HUES6 (cell line): ENCODE measurements at regions not wholly inside any gene's neighbourhood (a gene's known extent, or its start where the extent isn't known, plus 50 kb on each side); places are given as distances from the start of the nearest gene placed in this dataset.

ENCODE experiments used
- H3K27ac ChIP-seq: 2 replicates; pipeline ENCODE4 v1.7.0; 2013; ENCODE audit warnings: low read depth, mild to moderate bottlenecking, low read length, inconsistent platforms
- H3K27me3 ChIP-seq: 2 replicates; pipeline ENCODE4 v1.6.1; 2013; ENCODE audit warnings: low read length; ENCODE audit not compliant: control insufficient read depth, insufficient read depth
- H3K36me3 ChIP-seq: 2 replicates; pipeline ENCODE4 v1.6.1; 2013; ENCODE audit warnings: low read length; ENCODE audit not compliant: control insufficient read depth, insufficient read depth
- H3K4me1 ChIP-seq: 2 replicates; pipeline ENCODE4 v1.6.1; 2013; ENCODE audit warnings: low read length; ENCODE audit not compliant: control insufficient read depth, insufficient read depth
- H3K4me3 ChIP-seq: 2 replicates; pipeline ENCODE4 v1.5.1; 2013; ENCODE audit warnings: low read depth, low read length
- H3K9ac ChIP-seq: one replicate; pipeline ENCODE4 v1.6.1; 2013; ENCODE audit warnings: mild to moderate bottlenecking, low read length
- H3K9me3 ChIP-seq: 2 replicates; pipeline ENCODE4 v1.6.1; 2013; ENCODE audit warnings: low read depth, low read length; ENCODE audit not compliant: control insufficient read depth, insufficient read depth

GRCh38 chr3:28915741-28916500, 364.9 kb upstream of the RBMS3 start:
- H3K9ac ChIP-seq, result no peak overlapping the region
- no peak overlapping the region for H3K27ac ChIP-seq
- H3K36me3 ChIP-seq, result no peaks in the 10 kb centered on the region
- no peak overlapping the region for H3K4me3 ChIP-seq
- H3K27me3 ChIP-seq, result no peaks in the 10 kb centered on the region
- H3K9me3 ChIP-seq, result no peaks in the 10 kb centered on the region
- peaks cover 5% of the 10 kb centered on the region; the same call in 1 of the 2 replicates for H3K4me1 ChIP-seq

GRCh38 chr3:28916713-28917499, 364.0 kb upstream of the RBMS3 start:
- H3K4me1 ChIP-seq, result peaks cover 5% of the 10 kb centered on the region; the same call in 1 of the 2 replicates
- H3K9me3 ChIP-seq, result no peaks in the 10 kb centered on the region
- no peak overlapping the region for H3K27ac ChIP-seq
- no peaks in the 10 kb centered on the region for H3K27me3 ChIP-seq
- no peak overlapping the region for H3K4me3 ChIP-seq
- no peaks in the 10 kb centered on the region for H3K36me3 ChIP-seq
- H3K9ac ChIP-seq, result no peak overlapping the region

- H3K27me3 ChIP-seq, result no peaks in the 10 kb centered on the region
Observed at GRCh38 chr3:28917895-28918475, 362.9 kb upstream of the RBMS3 start.

GRCh38 chr3:28922376-28922775, 358.5 kb upstream of the RBMS3 start:
- no peaks in the 10 kb centered on the region for H3K4me1 ChIP-seq

More at GRCh38 chr3:28917895-28918475, 362.9 kb upstream of the RBMS3 start:
- H3K4me3 ChIP-seq, result no peak overlapping the region
- no peaks in the 10 kb centered on the region for H3K9me3 ChIP-seq
- no peak overlapping the region for H3K27ac ChIP-seq
- H3K36me3 ChIP-seq, result no peaks in the 10 kb centered on the region
- peaks cover 5% of the 10 kb centered on the region; the same call in 1 of the 2 replicates for H3K4me1 ChIP-seq
- H3K9ac ChIP-seq, result no peak overlapping the region

GRCh38 chr3:28923994-28924393, 356.9 kb upstream of the RBMS3 start:
- Histone ChIP-seq H3K9ac (no peak overlapping the region), H3K27ac (no peak overlapping the region), H3K4me3 (no peak overlapping the region), H3K9me3 (no peaks in the 10 kb centered on the region), H3K36me3 (no peaks in the 10 kb centered on the region), H3K27me3 (no peaks in the 10 kb centered on the region), H3K4me1 (no peaks in the 10 kb centered on the region)

More at GRCh38 chr3:28922376-28922775, 358.5 kb upstream of the RBMS3 start:
- H3K9ac ChIP-seq, result no peak overlapping the region
- no peaks in the 10 kb centered on the region for H3K9me3 ChIP-seq
- H3K27ac ChIP-seq, result no peak overlapping the region
- H3K27me3 ChIP-seq, result no peaks in the 10 kb centered on the region
- H3K36me3 ChIP-seq, result no peaks in the 10 kb centered on the region
- H3K4me3 ChIP-seq, result no peak overlapping the region

- H3K4me3 ChIP-seq, result no peak overlapping the region
- no peaks in the 10 kb centered on the region for H3K27me3 ChIP-seq
- no peaks in the 10 kb centered on the region for H3K36me3 ChIP-seq
- H3K9me3 ChIP-seq, result no peaks in the 10 kb centered on the region
- H3K9ac ChIP-seq, result no peak overlapping the region
- no peak overlapping the region; the same call in 1 of the 2 replicates for H3K27ac ChIP-seq
- no peaks in the 10 kb centered on the region for H3K4me1 ChIP-seq
Observed at GRCh38 chr3:28924744-28925360, 356.0 kb upstream of the RBMS3 start.

- H3K4me1 ChIP-seq, result no peaks in the 10 kb centered on the region
- H3K27ac ChIP-seq, result no peak overlapping the region
- no peaks in the 10 kb centered on the region for H3K36me3 ChIP-seq
- H3K9ac ChIP-seq, result no peak overlapping the region
- H3K27me3 ChIP-seq, result no peaks in the 10 kb centered on the region
- H3K4me3 ChIP-seq, result no peak overlapping the region
- no peaks in the 10 kb centered on the region for H3K9me3 ChIP-seq
Observed at GRCh38 chr3:28933337-28933736, 347.5 kb upstream of the RBMS3 start.

GRCh38 chr3:28934126-28934813, 346.6 kb upstream of the RBMS3 start:
- Histone ChIP-seq H3K9ac (no peak overlapping the region), H3K27me3 (no peaks in the 10 kb centered on the region), H3K36me3 (no peaks in the 10 kb centered on the region), H3K4me1 (no peaks in the 10 kb centered on the region), H3K9me3 (no peaks in the 10 kb centered on the region), H3K27ac (no peak overlapping the region), H3K4me3 (no peak overlapping the region)

- Histone ChIP-seq H3K9me3 (no peaks in the 10 kb centered on the region), H3K27ac (no peak overlapping the region), H3K4me1 (no peaks in the 10 kb centered on the region), H3K27me3 (no peaks in the 10 kb centered on the region), H3K36me3 (no peaks in the 10 kb centered on the region), H3K4me3 (no peak overlapping the region), H3K9ac (no peak overlapping the region)
Observed at GRCh38 chr3:28935146-28935545, 345.7 kb upstream of the RBMS3 start.

GRCh38 chr3:28936154-28936553, 344.7 kb upstream of the RBMS3 start:
- Histone ChIP-seq H3K9ac (no peak overlapping the region), H3K27me3 (no peaks in the 10 kb centered on the region), H3K4me1 (no peaks in the 10 kb centered on the region), H3K27ac (no peak overlapping the region), H3K36me3 (no peaks in the 10 kb centered on the region), H3K9me3 (no peaks in the 10 kb centered on the region), H3K4me3 (no peak overlapping the region)
